Vagina (tissue), 2 donors: ENCODE measurements at regions not wholly inside any gene's neighbourhood (a gene's known extent, or its start where the extent isn't known, plus 50 kb on each side); places are given as distances from the start of the nearest gene placed in this dataset.

ENCODE experiments used
- DNase-seq, 2 donors: peaks; one replicate each; pipeline ENCODE4 v3.0.0-alpha.2; 2017; ENCODE audit errors: extremely low spot score in 2 of 2
- H3K27ac ChIP-seq: fragments of 200-600 bp; sonication (generic); one replicate; pipeline ENCODE4 v1.5.1; 2019
- H3K27me3 ChIP-seq: fragments of 200-600 bp; sonication (generic); one replicate; pipeline ENCODE4 v1.5.1; 2019
- H3K36me3 ChIP-seq, 2 donors: fragments of 200-600 bp; sonication (generic); one replicate each; pipeline ENCODE4 v1.5.1; 2017 to 2019
- H3K4me1 ChIP-seq: fragments of 200-600 bp; sonication (generic); one replicate; pipeline ENCODE4 v1.5.1; 2019
- H3K4me3 ChIP-seq, 2 donors: fragments of 200-600 bp; sonication (generic); 1 replicate in 1 of 2; 2 replicates in 1 of 2; pipeline ENCODE4 v1.5.1; 2016 to 2019
- H3K9me3 ChIP-seq: fragments of 200-600 bp; sonication (generic); one replicate; pipeline ENCODE4 v1.5.1; 2019
- POLR2A ChIP-seq, 2 donors: fragments of 450-650 bp; IDR thresholded peaks; one replicate each; pipeline ENCODE4 v1.6.1; 2017; ENCODE audit warnings: antibody characterized with exemption in 2 of 2, mild to moderate bottlenecking in 2 of 2, moderate library complexity in 2 of 2
- POLR2AphosphoS5 ChIP-seq, 2 donors: sonication (generic); formaldehyde crosslinking; IDR thresholded peaks; one replicate each; pipeline ENCODE4 v1.9.0; 2017; ENCODE audit warnings: antibody characterized with exemption in 2 of 2, mild to moderate bottlenecking in 2 of 2, low read depth in 1 of 2; ENCODE audit not compliant: insufficient read depth in 1 of 2
- intact Hi-C: fragments of 100-400 bp; cut with DNase I; formaldehyde crosslinking; loops from one replicate; pipeline ENCODE4 v1.15.1; 2023
- TF ChIP-seq, protein P1 (sequence below), 3 experiments: fragments of 450-650 bp in 2 of 3; fragments of 200-600 bp in 1 of 3; sonication (generic) in 1 of 3; IDR thresholded peaks; one replicate each; pipeline ENCODE4 v1.5.1; 2017 to 2019; ENCODE audit warnings: antibody characterized with exemption in 3 of 3, mild to moderate bottlenecking in 2 of 3, moderate library complexity in 2 of 3

DNA sequence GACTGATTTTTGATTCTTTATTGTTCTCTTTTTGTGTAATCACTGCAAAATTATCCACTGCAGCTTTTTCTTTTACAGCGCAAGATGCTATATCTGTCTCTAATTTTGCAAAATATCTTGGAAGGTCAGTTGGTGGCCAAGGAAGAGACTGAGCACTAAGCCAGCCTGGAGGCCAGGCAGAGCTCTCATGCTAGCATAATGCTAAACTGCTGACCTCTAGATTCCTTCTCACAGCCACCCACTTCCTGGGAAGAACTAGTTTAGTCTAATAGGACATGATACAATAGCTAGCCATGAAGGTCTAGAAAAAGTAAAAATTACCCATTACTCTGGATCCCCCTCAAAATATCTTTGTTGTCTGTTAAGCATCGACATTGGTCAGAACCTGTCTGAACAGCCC is 227.2 kb upstream of the ARHGAP20 start:
- no peaks in the 10 kb centered on the region for H3K27me3 ChIP-seq
- H3K4me1 ChIP-seq = no peaks in the 10 kb centered on the region
- H3K27ac ChIP-seq = no peak overlapping the region
- intact Hi-C loops = no loop called here
- no peaks in the 10 kb centered on the region for H3K9me3 ChIP-seq
- H3K4me3 ChIP-seq = no peak overlapping the region
- TF ChIP-seq POLR2AphosphoS5 (IDR thresholded peaks at IDR 0.05; ENCODE audit: insufficient read depth in 1 of 2, low read depth in 1 of 2) = no peak
- TF ChIP-seq, protein P1, sequence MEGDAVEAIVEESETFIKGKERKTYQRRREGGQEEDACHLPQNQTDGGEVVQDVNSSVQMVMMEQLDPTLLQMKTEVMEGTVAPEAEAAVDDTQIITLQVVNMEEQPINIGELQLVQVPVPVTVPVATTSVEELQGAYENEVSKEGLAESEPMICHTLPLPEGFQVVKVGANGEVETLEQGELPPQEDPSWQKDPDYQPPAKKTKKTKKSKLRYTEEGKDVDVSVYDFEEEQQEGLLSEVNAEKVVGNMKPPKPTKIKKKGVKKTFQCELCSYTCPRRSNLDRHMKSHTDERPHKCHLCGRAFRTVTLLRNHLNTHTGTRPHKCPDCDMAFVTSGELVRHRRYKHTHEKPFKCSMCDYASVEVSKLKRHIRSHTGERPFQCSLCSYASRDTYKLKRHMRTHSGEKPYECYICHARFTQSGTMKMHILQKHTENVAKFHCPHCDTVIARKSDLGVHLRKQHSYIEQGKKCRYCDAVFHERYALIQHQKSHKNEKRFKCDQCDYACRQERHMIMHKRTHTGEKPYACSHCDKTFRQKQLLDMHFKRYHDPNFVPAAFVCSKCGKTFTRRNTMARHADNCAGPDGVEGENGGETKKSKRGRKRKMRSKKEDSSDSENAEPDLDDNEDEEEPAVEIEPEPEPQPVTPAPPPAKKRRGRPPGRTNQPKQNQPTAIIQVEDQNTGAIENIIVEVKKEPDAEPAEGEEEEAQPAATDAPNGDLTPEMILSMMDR (IDR thresholded peaks at IDR 0.05) = no peak
- TF ChIP-seq POLR2A (IDR thresholded peaks at IDR 0.05) = no peak
- H3K36me3 ChIP-seq = no peaks in the 10 kb centered on the region
- DNase-seq = no peak

DNA sequence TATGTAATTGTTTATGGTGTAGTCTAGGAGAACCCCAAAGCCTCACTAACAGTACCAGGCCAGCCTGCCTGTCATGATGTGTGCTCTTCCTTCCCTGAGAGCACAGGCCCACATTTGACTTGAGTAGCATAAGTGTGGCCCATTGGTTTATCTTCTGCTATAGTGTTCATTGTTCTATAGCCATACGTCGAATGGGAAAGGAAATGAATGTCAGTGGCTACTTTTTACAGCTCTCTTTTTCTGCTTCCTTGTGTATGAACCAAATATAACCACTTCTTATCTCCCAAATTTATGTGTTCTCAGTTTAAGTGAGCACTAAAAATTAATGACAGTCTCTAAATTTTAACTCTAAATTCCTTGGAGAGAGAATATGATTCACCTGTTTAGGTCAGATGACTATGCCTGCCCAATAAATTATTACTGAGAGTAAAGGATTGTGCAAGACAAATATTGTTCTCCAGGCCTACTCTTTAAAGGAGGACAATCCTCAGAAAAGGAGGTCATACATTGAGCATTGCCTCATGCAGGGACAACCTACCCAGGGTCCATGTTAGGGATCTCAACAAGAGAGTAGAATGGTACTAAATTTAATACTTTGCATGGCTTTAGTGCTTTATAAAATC is 222.9 kb upstream of the ARHGAP20 start:
- intact Hi-C loops = no loop called here

DNA sequence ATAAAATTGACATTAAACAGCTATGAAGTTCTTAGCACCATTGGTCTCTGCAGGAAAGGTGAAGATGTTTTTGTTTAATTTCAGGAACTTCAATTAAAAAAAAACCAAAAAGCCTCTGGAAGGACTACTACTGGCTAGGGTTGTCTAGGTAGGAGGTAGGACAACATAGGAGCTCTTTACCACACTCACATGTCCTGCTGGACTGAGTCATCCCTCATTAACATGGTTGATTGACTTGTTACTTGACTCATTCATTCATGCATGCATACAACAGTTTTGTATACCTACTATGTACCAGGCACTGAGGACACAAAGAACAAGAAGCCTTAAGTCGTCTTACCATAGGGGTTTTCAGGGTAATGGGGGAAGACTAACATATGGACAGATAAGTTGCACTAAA is 216.9 kb upstream of the ARHGAP20 start:
- H3K4me1 ChIP-seq = no peaks in the 10 kb centered on the region
- intact Hi-C loops = no loop called here
- H3K27ac ChIP-seq = no peak overlapping the region
- DNase-seq = no peak
- H3K4me3 ChIP-seq = no peak overlapping the region
- TF ChIP-seq POLR2AphosphoS5 (IDR thresholded peaks at IDR 0.05; ENCODE audit: insufficient read depth in 1 of 2, low read depth in 1 of 2) (no peak), POLR2A (IDR thresholded peaks at IDR 0.05) (no peak)
- TF ChIP-seq, protein P1 (IDR thresholded peaks at IDR 0.05) = no peak
- H3K27me3 ChIP-seq = no peaks in the 10 kb centered on the region
- no peaks in the 10 kb centered on the region for H3K9me3 ChIP-seq
- no peaks in the 10 kb centered on the region for H3K36me3 ChIP-seq

More for the DNA sequence above, 222.9 kb upstream of the ARHGAP20 start:
- H3K36me3 ChIP-seq = no peaks in the 10 kb centered on the region
- H3K27me3 ChIP-seq = no peaks in the 10 kb centered on the region
- no peak for DNase-seq
- no peaks in the 10 kb centered on the region for H3K9me3 ChIP-seq
- TF ChIP-seq POLR2A (IDR thresholded peaks at IDR 0.05) (no peak), POLR2AphosphoS5 (IDR thresholded peaks at IDR 0.05; ENCODE audit: insufficient read depth in 1 of 2, low read depth in 1 of 2) (no peak)
- TF ChIP-seq, protein P1 (IDR thresholded peaks at IDR 0.05) = no peak
- no peak overlapping the region for H3K4me3 ChIP-seq
- H3K4me1 ChIP-seq = no peaks in the 10 kb centered on the region
- no peak overlapping the region for H3K27ac ChIP-seq

DNA sequence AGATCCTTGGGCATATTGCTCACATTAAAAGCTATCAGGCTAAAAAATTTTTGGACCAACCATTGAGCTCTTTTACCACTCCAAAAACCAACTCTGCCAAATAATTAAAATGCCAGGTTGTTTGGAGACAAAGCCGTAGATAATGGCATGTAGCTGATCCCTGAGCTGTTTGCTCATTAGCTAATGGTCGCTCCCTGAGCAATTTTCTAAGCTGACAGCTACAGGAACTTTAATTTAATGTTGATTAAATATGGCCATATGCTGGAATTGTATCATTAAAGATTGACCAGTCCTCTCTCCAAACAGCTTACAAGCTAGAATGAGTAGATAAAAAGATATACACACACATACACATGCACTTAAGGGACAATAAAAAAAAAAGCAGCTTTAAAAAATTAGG is 216.2 kb upstream of the ARHGAP20 start:
- H3K36me3 ChIP-seq = no peaks in the 10 kb centered on the region
- no peaks in the 10 kb centered on the region for H3K4me1 ChIP-seq
- H3K27me3 ChIP-seq = no peaks in the 10 kb centered on the region
- no peaks in the 10 kb centered on the region for H3K9me3 ChIP-seq
- no peak overlapping the region for H3K27ac ChIP-seq
- TF ChIP-seq, protein P1 (IDR thresholded peaks at IDR 0.05) = no peak
- TF ChIP-seq POLR2A (IDR thresholded peaks at IDR 0.05) (no peak), POLR2AphosphoS5 (IDR thresholded peaks at IDR 0.05; ENCODE audit: insufficient read depth in 1 of 2, low read depth in 1 of 2) (no peak)
- DNase-seq = no peak
- no peak overlapping the region for H3K4me3 ChIP-seq
- intact Hi-C loops = no loop called here

DNA sequence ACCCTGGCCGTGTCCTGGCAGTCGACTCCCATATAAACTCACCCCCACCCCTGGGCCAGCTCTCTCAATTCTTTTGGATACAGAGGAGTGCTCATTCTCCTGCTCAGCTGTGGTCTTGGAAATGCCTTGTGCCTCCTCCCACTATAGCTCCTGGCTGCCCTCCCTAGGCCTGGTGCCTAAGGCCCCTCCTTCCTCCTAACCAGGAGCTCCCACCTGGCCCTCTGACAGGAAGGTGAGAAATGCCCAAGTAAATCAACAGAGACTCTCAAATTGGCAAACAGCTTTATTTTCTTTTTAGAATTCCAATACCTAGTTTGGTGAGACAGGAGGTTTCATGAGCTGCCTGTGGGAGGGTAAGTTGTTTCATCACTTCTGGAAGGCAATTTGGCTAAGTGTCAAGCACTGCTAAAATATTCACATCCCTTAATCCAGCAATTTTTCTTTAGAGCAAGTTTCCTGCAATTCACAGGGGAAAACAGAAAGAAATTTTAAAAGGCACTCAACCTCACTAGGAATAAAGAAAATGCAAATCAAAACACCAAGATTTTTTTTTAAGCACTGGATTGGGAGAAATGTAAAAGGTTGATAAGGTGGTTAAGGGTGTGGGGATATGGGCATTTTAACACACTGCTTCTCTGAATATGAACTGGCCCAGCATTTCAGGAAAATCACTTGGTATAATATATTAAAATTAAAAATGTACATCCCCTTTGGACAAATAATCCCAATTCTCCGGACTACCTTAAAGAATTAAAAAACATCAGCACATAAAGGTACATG is 209.7 kb upstream of the ARHGAP20 start:
- intact Hi-C loops = no loop called here
- Histone ChIP-seq H3K36me3 (no peaks in the 10 kb centered on the region), H3K9me3 (no peaks in the 10 kb centered on the region), H3K4me1 (peaks cover 11% of the 10 kb centered on the region), H3K27me3 (no peaks in the 10 kb centered on the region), H3K27ac (peak overlapping the region; percentile 59), H3K4me3 (no peak overlapping the region)
- peak in 1 of 2 donors; percentile 16 for TF ChIP-seq POLR2AphosphoS5 (IDR thresholded peaks at IDR 0.05; ENCODE audit: insufficient read depth in 1 of 2, low read depth in 1 of 2)
- TF ChIP-seq, protein P1 (IDR thresholded peaks at IDR 0.05) = no peak
- no peak for TF ChIP-seq POLR2A (IDR thresholded peaks at IDR 0.05)
- no peak for DNase-seq
